ENCODE measurements at regions not wholly inside any gene's neighbourhood (a gene's known extent, or its start where the extent isn't known, plus 50 kb on each side); places are given as distances from the start of the nearest gene placed in this dataset.

DNA sequence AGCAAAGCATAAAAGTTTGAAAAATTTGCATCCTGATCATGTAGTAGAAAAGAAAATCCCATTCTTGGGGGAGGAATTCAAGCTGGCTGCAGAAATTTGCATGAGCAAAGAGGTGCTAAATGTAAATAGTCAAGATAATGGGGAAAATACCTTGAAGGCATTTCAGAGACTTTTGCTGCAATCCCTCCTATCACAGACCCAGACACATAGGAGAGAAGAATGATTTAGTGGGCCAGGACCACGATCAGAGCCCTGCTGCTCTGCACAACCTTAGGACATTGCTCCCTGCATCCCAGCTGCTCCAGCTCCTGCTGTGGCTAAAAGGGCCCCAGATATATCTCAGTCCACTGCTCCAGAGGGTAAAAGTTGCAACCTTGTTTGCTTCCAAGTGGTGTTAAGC, 1439.7 kb upstream of the AGA start:
- DNase-seq (ENCODE audit: low read depth), result no peak
- H3K4me3 ChIP-seq (ENCODE audit: low read depth, low read length), result no peak overlapping the region
- TF ChIP-seq, protein P1, sequence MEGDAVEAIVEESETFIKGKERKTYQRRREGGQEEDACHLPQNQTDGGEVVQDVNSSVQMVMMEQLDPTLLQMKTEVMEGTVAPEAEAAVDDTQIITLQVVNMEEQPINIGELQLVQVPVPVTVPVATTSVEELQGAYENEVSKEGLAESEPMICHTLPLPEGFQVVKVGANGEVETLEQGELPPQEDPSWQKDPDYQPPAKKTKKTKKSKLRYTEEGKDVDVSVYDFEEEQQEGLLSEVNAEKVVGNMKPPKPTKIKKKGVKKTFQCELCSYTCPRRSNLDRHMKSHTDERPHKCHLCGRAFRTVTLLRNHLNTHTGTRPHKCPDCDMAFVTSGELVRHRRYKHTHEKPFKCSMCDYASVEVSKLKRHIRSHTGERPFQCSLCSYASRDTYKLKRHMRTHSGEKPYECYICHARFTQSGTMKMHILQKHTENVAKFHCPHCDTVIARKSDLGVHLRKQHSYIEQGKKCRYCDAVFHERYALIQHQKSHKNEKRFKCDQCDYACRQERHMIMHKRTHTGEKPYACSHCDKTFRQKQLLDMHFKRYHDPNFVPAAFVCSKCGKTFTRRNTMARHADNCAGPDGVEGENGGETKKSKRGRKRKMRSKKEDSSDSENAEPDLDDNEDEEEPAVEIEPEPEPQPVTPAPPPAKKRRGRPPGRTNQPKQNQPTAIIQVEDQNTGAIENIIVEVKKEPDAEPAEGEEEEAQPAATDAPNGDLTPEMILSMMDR (IDR thresholded peaks at IDR 0.05; ENCODE audit: control insufficient read depth, extremely low read depth, insufficient read depth), result no peak

DNA sequence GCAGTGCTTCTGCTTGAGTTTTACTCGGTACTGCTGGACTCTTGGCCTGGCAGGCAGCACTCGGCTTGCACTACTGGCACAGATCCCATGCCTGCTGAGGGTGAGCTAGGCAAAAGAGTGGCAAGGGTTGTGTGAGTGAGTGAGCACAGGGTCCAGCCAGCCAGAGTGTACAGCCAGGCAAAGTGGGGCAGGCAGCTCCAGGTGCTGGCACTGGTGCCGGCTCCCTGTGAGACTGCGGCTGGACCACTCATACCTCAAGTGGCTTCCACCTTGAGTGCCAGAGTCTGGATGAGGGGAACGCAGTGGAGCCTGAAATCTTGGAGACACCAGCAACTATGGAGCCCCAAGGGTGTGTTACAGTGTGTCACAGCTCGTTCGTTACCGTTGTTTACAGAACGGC, 1451.9 kb upstream of the AGA start:
- H3K4me3 ChIP-seq (ENCODE audit: low read depth, low read length), result no peak overlapping the region
- TF ChIP-seq, protein P1 (IDR thresholded peaks at IDR 0.05; ENCODE audit: control insufficient read depth, extremely low read depth, insufficient read depth), result no peak
- DNase-seq (ENCODE audit: low read depth), result no peak

DNA sequence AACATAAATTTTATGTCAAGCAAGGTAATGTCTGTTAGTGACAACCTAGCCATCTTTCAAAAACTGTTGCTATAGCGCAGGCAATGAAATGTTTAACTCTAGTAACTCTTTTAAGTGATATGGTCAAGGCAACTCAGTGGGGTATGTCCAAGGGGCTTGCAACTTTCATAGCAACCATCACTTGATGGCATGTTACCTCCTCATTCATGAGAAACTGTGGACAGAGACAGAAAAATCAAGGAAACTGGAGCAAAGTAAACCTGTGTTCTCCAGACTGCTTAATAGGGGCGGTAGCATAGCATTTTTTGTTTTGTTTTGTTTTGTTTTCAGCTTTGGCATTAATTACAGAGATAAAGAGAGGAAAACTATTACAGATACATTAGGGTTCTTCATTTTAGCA, 1456.8 kb upstream of the AGA start:
- no peak for DNase-seq (ENCODE audit: low read depth)
- no peak overlapping the region for H3K4me3 ChIP-seq (ENCODE audit: low read depth, low read length)
- TF ChIP-seq, protein P1 (IDR thresholded peaks at IDR 0.05; ENCODE audit: control insufficient read depth, extremely low read depth, insufficient read depth), result no peak

DNA sequence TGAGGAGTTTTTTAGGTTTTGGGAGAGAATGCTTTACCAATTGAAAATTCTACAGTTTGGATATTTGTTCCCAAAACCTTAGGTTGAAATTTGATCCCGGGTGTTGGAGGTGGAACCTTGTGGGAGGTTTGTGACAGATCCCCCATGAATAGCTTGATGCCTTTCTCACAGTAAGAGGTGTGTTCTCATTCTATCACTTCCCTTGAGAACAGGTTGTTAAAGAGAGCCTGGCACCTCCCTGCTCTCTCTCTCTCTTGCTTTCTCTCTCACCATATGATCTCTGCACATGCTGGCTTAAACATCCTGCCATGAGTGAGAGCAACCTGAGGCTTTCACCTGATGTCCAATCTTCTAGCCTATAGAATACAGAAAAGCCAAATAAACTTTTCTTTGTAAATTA, 1475.5 kb upstream of the AGA start:
- TF ChIP-seq, protein P1 (IDR thresholded peaks at IDR 0.05; ENCODE audit: control insufficient read depth, extremely low read depth, insufficient read depth), result no peak
- H3K4me3 ChIP-seq (ENCODE audit: low read depth, low read length), result no peak overlapping the region
- no peak for DNase-seq (ENCODE audit: low read depth)

DNA sequence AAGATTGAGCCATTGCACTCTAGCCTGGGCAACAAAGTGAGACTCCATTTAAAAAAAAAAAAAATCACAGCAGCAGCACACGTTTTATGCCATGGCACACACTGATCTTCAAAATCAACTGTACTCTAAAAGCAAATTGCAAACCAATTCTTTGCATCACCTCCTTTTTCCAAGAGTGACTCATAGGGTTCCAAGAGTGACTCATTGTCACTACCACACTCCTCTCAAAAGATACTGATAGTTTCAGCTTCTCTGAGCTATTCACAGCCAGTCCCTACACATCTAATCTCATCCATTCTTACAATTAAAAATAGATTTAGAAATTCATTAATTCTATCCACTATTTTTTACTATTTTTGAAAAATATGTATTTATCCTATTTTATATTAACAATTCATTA, 1494.9 kb upstream of the AGA start:
- no peak overlapping the region for H3K4me3 ChIP-seq (ENCODE audit: low read depth, low read length)
- DNase-seq (ENCODE audit: low read depth), result no peak
- TF ChIP-seq, protein P1 (IDR thresholded peaks at IDR 0.05; ENCODE audit: control insufficient read depth, extremely low read depth, insufficient read depth), result no peak

DNA sequence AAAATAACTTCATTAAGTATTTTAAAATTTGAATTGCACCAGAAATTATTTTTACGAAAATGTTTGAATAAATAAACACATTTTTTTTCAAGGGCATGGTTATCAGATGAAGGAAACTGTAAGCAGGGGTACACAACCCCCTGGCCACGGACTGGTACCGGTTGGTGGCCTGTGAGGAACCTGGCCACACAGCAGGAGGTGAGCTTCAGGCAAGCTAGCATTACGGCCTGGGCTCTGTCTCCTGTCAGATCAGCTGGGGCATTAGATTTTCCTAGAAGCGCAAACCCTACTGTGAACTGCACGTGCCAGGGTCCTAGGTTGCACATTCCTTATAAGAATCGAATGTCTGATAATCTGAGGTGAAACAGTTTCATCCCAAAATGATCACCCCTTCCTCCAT, 1499.7 kb upstream of the AGA start:
- DNase-seq (ENCODE audit: low read depth), result no peak
- H3K4me3 ChIP-seq (ENCODE audit: low read depth, low read length), result no peak overlapping the region
- TF ChIP-seq, protein P1 (IDR thresholded peaks at IDR 0.05; ENCODE audit: control insufficient read depth, extremely low read depth, insufficient read depth), result no peak

DNA sequence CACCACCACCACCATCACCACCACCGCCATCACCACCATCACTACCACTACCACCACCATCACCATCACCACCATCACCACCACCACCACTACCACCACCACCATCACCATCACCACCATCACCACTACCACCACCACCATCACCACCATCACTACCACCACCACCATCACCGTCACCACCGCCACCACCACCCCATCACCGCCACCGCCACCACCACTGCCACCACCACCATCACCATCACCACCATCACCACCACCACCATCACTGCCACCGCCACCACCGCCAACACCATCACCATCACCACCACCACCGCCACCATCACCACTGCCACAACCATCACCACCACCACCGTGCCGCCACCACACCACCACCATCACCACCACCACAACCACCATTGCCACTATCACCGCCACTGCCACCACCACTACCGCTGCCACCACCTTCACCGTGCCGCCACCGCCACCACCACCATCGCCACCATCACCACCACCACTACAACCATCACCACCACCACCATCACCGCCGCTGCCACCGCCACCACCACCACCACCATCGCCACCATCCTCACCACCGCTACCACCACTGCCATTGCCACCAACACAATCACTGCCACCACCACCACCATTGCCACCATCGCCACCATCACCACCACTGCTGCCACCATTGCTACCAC, 1511.3 kb upstream of the AGA start:
- no peak for DNase-seq (ENCODE audit: low read depth)
- H3K4me3 ChIP-seq (ENCODE audit: low read depth, low read length), result no peak overlapping the region
- TF ChIP-seq, protein P1 (IDR thresholded peaks at IDR 0.05; ENCODE audit: control insufficient read depth, extremely low read depth, insufficient read depth), result no peak

Data from LNCaP clone FGC (cell line).